Activated CD8-positive, alpha-beta T cell treated with anti-CD3 and anti-CD28 coated beads for 36 hours (primary cell): ENCODE measurements at regions not wholly inside any gene's neighbourhood (a gene's known extent, or its start where the extent isn't known, plus 50 kb on each side); places are given as distances from the start of the nearest gene placed in this dataset.

Experiments
- ATAC-seq: fragments of 200-7000 bp; cut with Tn5 transposase; one replicate; pipeline ENCODE4 v1.10.0; 2021; ENCODE audit warnings: mild to moderate bottlenecking, moderate library complexity
- CTCF ChIA-PET: fragments of 350-600 bp; sonication (Branson Sonifier 250); formaldehyde crosslinking; loops from one replicate; lab custom pipeline; 2021; ENCODE audit warnings: antibody characterized with exemption; lab: Charles Lee
- POLR2A ChIA-PET: fragments of 350-600 bp; sonication (Branson Sonifier 250); formaldehyde crosslinking; loops from one replicate; lab custom pipeline; 2021; ENCODE audit warnings: antibody characterized with exemption; lab: Charles Lee
- DNase-seq: peaks from one replicate; pipeline ENCODE4 v3.0.0-alpha.2; 2020
- H3K27ac Mint-ChIP-seq: one replicate; pipeline ENCODE4 v1.8.0; 2021; ENCODE audit warnings: mild to moderate bottlenecking, mixed read lengths
- H3K27me3 Mint-ChIP-seq: one replicate; pipeline ENCODE4 v1.8.0; 2021; ENCODE audit warnings: mixed read lengths
- H3K36me3 Mint-ChIP-seq: one replicate; pipeline ENCODE4 v1.8.0; 2021; ENCODE audit warnings: low read depth, mixed read lengths
- H3K4me1 Mint-ChIP-seq: one replicate; pipeline ENCODE4 v1.8.0; 2021; ENCODE audit warnings: low read depth, mixed read lengths
- H3K4me3 Mint-ChIP-seq: one replicate; pipeline ENCODE4 v1.8.0; 2021; ENCODE audit warnings: mild to moderate bottlenecking, moderate library complexity, mixed read lengths
- H3K9me3 Mint-ChIP-seq: one replicate; pipeline ENCODE4 v1.8.0; 2021; ENCODE audit warnings: mixed read lengths
- CTCF ChIP-seq: fragments of 200-600 bp; IDR thresholded peaks from one replicate; pipeline ENCODE4 v1.8.0; 2022; ENCODE audit warnings: antibody characterized with exemption, mild to moderate bottlenecking
- intact Hi-C: fragments of 100-400 bp; cut with micrococcal nuclease; formaldehyde crosslinking; loops from one replicate; pipeline ENCODE4 v1.10.0; 2022

- Mint-ChIP-seq H3K27ac (no peak overlapping the region), H3K9me3 (peaks cover 14% of the 10 kb centered on the region), H3K4me3 (no peak overlapping the region), H3K36me3 (no peaks in the 10 kb centered on the region), H3K4me1 (no peaks in the 10 kb centered on the region), H3K27me3 (no peaks in the 10 kb centered on the region)
- no peak for TF ChIP-seq CTCF
- POLR2A ChIA-PET: no interaction called here
- CTCF ChIA-PET: no interaction called here
- DNase-seq (no peak), ATAC-seq (no peak)
- intact Hi-C loops: no loop called here
Observed at GRCh38 chr2:163799807-163800206, 64.0 kb upstream of the FIGN start.

GRCh38 chr2:163794635-163795034 lies 58.8 kb upstream of the FIGN start:
- intact Hi-C loops: no loop called here
- Mint-ChIP-seq H3K27me3 (no peaks in the 10 kb centered on the region), H3K9me3 (peaks cover 15% of the 10 kb centered on the region), H3K36me3 (no peaks in the 10 kb centered on the region), H3K27ac (no peak overlapping the region), H3K4me1 (no peaks in the 10 kb centered on the region), H3K4me3 (no peak overlapping the region)
- no peak for TF ChIP-seq CTCF
- CTCF ChIA-PET: no interaction called here
- DNase-seq (no peak), ATAC-seq (no peak)
- POLR2A ChIA-PET: no interaction called here
